NOMO-1 treated with dmso at 0.1 percent for 144 hours (cell line): ENCODE measurements at regions not wholly inside any gene's neighbourhood (a gene's known extent, or its start where the extent isn't known, plus 50 kb on each side); places are given as distances from the start of the nearest gene placed in this dataset.

Experiments used
- DNase-seq: peaks from one replicate; lab custom pipeline; 2025; ENCODE audit not compliant: unreplicated experiment; lab: John Stamatoyannopoulos, UW

- no peak for DNase-seq
Measured at GRCh38 chr2:145729481-145729880, 1209.6 kb upstream of the ZEB2 start.

DNA sequence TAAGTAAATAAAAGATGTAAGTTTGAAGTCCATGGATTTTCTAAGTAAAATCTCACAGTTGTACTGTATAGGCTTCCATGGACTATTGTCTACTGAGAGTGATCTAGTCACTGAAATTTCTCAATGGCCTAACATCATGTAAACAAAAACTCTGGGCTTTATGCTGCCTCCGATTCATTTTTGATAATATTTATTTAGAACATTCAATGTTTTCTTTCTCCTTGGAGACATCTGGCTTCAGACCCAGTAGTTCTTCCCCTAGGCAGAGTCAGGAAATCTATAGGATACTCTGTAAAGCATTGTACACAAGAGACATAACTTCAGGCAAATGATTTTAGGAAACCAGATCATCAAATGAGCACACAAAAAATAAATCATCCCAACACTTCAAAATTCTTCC lies 1208.6 kb upstream of the ZEB2 start:
- no peak for DNase-seq

- DNase-seq, result no peak
Measured at GRCh38 chr2:145725876-145726275, 1206.0 kb upstream of the ZEB2 start.

- no peak for DNase-seq
Measured at GRCh38 chr2:145724311-145724898, 1204.5 kb upstream of the ZEB2 start.

DNA sequence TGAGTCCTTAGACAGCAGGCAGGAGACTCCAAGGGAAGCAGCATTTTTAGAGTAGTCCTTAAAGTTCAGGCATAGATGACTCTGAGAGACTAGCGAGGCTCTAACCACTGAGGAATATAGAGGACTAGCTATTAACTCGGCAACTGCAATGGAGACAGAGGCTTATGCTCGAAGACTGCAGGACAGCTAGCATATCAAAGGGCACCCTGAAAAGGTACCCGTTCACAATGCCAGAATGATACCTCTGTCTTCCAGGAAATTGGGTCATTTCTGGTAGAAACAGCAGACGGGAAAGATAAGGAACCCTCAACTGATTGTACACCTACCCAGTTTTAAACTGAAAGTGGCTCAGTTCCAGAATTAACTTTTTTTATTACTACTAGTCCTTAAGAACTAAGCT lies 1204.0 kb upstream of the ZEB2 start:
- DNase-seq, result no peak

- DNase-seq, result no peak
Measured at GRCh38 chr2:145721681-145722080, 1201.8 kb upstream of the ZEB2 start.

GRCh38 chr2:145715601-145716000 lies 1195.7 kb upstream of the ZEB2 start:
- no peak for DNase-seq

- DNase-seq, result no peak
Measured at GRCh38 chr2:145710303-145710702, 1190.4 kb upstream of the ZEB2 start.

DNA sequence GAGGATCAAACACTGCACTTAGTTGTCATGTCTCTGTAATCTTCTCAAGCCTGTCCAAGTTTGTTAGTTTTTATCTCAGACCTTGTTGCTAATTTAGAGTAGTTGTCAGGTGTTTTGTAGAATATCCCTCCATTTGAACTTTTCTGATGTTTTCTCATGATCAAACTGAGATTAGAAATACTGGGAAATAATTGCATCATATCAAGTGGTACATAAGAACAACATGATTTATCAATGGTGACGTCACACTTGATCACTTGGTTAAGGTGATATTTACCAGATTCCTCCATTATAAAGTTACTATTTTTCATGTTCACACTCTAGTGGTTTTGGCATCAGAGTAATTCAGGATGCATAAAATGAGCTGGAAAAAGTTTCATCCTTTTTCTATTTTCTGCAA lies 1182.4 kb upstream of the ZEB2 start:
- DNase-seq, result no peak

DNA sequence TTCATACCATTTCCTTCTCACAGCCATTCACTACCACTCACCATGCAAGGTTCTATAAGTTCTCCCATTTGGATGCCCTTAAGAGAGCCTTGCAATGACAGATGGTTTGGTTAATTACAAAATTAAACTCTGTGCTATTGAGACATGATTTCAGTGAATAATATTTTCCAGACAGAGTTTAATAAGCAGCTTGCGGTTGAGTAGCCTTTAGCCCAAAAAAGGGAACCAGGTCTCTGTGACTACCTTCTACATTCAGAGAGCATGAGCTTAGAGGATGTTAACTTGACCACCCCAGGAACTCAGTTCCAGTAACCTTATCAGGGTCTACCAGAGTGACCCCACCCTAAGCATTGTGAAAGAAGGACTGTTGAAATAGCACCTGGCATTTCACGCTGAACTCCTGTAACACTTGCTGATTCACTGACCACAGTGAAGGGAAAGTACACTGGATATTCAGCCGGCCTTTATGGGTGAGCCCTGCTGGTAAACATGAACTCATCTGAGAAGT lies 1173.1 kb upstream of the ZEB2 start:
- peak; percentile 93 for DNase-seq

GRCh38 chr2:145691659-145692058 lies 1171.7 kb upstream of the ZEB2 start:
- no peak for DNase-seq

DNA sequence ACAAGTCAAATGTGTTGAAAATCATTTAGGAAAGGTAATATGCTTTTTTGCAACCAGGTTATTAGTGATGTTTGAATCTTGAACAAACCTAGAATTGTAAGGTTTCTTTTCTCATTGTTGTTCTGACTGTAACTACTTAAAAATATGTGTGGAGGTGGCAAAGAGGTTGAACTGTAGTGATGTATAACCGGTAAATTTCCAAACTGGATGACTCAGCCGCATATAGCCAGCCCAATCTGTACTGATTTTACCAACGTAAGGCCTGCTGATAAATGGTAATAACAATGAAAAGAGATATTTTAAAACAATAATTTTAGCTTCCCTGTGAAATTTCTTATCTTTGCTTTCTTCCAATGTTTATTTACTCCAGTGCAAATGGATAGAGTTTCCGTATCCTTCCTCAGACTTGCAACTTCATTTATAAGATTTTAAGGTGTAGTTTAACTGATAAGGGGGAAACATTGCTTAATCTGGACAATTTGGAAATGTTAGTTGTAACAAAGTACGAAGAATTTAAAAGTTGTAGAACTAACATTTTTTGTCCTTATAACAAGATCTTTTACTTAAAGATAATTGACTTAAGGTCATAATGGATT lies 1170.4 kb upstream of the ZEB2 start:
- DNase-seq, result no peak

DNA sequence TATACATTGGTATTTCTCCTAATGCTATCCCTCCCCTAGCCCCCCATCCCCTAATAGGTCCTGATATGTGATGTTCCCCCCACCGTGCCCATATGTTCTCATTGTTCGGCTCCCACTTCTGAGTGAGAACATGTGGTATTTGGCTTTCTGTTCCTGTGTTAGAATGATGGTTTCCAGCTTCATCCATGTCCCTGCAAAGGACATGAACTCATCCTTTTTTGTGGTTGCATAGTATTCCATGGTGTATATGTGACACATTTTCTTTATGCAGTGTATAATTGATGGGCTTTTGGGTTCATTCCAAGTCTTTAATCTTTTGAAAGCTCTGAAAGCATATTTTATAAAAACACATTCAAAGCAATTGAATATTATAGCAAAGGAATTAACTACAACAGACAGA lies 1169.4 kb upstream of the ZEB2 start:
- no peak for DNase-seq

DNA sequence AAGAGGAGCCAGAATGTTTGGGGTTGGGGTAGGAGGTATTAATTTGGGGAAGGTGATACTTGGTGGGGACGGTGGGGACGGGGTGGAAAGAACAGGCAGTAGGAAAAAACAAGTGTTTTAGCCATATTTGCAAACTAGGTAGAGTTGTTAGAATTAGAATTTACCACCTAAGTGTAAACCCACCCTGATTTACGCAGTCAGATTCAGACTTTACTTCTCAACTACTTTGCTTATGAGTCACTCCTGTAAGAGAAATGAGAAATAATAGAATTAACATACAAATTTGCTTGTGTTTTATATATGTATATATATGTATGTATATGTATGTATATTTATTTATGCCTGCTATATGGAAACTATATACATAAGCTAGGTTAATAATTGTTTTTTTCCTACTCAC lies 1168.2 kb upstream of the ZEB2 start:
- no peak for DNase-seq

- no peak for DNase-seq
Measured at GRCh38 chr2:145687442-145688134, 1167.7 kb upstream of the ZEB2 start.

DNA sequence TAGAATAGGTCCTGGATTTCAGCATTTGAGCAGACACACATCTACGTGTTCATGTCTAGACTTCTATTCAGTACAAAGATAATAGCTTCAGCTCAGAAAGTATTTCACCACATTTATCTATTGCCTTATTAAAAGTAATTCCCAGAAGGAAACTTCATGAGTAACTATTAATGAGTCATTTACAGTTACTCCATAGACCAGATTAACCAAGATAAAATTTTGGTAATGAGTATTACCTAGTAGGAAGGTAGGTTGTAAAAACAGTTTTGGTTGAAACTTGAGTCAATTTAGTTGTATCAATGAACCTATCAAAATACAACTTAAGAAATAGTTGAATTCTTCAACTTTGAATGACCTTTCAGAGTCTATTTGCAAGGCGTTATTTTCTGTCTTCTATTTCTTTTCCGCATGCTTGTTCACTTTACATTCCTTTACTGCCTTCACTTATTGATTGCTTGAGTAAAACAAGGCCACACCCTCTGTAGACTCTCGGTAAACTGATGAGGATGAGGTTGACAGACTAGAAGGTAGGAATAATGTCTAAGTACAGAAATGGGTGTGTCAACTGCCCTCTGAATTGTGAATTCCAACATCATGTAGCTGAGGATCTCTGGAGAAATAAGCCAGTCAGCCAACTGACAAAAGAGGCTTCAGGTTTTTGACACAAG lies 1165.6 kb upstream of the ZEB2 start:
- no peak for DNase-seq

- peak; percentile 64 for DNase-seq
Measured at GRCh38 chr2:145682546-145683157, 1162.7 kb upstream of the ZEB2 start.

DNA sequence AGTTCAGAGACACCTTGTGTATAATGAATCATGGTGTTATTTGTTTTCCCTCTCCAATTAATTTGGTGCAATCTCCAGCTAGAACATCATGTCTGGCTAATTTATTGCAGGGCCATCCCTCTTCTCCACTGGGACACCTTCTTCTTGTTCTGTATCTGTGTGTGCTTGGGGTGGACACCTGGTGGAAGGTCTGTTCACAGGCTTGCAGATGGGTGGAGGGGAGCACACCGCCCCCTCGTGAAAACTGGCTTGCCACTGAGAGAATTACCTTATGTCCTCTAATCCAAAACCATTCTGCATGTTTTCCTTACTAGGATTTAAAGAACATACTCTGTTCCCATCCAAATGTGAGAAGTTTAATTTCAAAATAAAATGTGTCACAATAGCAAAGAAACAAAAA lies 1160.4 kb upstream of the ZEB2 start:
- no peak for DNase-seq

DNA sequence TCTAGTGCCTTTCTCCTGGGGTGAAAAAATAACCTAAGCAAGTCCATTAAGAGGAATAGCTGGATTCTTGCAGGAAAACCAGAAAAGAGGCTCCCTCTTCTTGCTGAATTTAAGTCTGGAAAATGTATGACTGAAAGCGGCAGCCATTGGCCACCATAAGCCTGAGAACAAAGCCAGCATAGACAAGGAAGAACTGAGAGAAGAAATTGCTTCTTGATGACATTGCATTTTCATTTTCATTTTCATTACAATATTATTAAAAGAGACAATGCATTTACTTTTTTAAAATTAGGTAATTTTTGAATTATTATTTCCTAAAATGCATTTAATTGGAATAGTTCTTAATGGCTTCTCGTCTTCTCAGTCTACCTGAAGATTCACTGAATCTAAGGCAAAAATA lies 1157.5 kb upstream of the ZEB2 start:
- no peak for DNase-seq

DNA sequence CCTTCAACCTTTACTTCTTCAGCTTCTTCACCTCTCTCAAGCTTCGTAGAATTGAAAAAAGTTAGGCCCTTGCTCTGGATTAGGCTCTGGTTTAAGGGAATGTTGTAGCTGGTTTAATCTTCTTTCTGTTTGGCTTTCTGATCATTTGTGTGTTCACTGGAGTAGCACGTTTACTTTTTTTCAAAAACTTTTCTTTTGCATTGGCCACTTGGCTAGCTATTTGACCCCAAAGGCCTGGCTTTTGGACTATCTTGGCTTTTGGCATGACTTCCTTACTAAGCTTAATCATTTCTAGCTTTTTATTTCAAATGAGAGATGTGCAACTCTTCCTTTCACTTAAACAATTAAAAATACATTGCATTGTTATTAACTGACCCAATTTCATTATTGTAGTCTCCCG lies 1154.8 kb upstream of the ZEB2 start:
- DNase-seq, result no peak

- no peak for DNase-seq
Measured at GRCh38 chr2:145669301-145669700, 1149.4 kb upstream of the ZEB2 start.

DNA sequence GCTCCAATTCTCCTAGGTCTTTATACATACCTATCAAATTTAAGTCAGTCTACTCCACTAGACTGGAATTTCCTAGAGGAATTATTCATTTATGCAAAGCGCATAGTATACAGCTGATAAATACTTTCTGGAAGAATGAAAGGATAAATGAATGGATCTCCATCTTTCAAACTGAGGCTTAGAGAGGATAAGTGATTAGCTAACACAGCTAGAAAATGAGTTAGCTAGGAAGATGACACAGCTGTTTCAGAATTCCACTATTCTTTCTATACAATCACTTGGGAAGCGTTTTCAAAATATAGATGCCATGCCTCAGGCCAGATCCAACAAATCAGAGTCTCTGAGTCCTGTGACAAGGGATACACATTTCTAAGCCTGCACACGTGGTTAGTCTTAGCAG lies 1146.6 kb upstream of the ZEB2 start:
- no peak for DNase-seq
